OCI-LY3 (cell line): ENCODE measurements at regions not wholly inside any gene's neighbourhood (a gene's known extent, or its start where the extent isn't known, plus 50 kb on each side); places are given as distances from the start of the nearest gene placed in this dataset.

Experiments
- H2AFZ ChIP-seq: fragments of 200-600, 300-600 bp; shearing (Covaris generic); 2 replicates; pipeline ENCODE4 v1.6.0; 2014; ENCODE audit warnings: antibody characterized with exemption, low read depth, low read length
- H3K27ac ChIP-seq: fragments of 200-600, 300-600 bp; sonication (generic); 2 replicates; pipeline ENCODE4 v1.5.1; 2014; ENCODE audit warnings: mild to moderate bottlenecking, low read length, moderate library complexity, mixed read lengths
- H3K27me3 ChIP-seq: fragments of 200-600, 300-600 bp; sonication (generic); 2 replicates; pipeline ENCODE4 v1.6.1; 2014; ENCODE audit warnings: low read depth, low read length, mixed read lengths
- H3K36me3 ChIP-seq: fragments of 200-600, 300-600 bp; sonication (generic); replicated peaks from 2 replicates; pipeline ENCODE3; 2014; ENCODE audit warnings: low read depth, low read length, mixed read lengths
- H3K4me1 ChIP-seq: fragments of 300-600, 200-600 bp; sonication (generic); 2 replicates; pipeline ENCODE4 v1.6.1; 2014; ENCODE audit warnings: low read length, mixed read lengths
- H3K4me2 ChIP-seq: fragments of 200-600, 300-600 bp; sonication (generic); 2 replicates; pipeline ENCODE4 v1.6.1; 2014; ENCODE audit warnings: low read length, mixed read lengths
- H3K4me3 ChIP-seq: fragments of 300-600, 200-600 bp; sonication (generic); 2 replicates; pipeline ENCODE4 v1.5.1; 2014; ENCODE audit warnings: antibody characterized with exemption, mild to moderate bottlenecking, low read length, moderate library complexity
- H3K79me2 ChIP-seq: fragments of 300-600, 200-600 bp; shearing (Covaris generic); 2 replicates; pipeline ENCODE4 v1.6.1; 2014; ENCODE audit warnings: mild to moderate bottlenecking, low read length, mixed read lengths
- H3K9ac ChIP-seq: fragments of 300-600, 200-600 bp; shearing (Covaris generic); 2 replicates; pipeline ENCODE4 v1.6.0; 2014; ENCODE audit warnings: mild to moderate bottlenecking, low read length, moderate library complexity
- H3K9me3 ChIP-seq: fragments of 200-600, 300-600 bp; shearing (Covaris generic); 2 replicates; pipeline ENCODE4 v1.6.1; 2014; ENCODE audit warnings: low read length, mixed read lengths; ENCODE audit not compliant: insufficient read depth
- H4K20me1 ChIP-seq: fragments of 200-600, 300-600 bp; sonication (generic); 2 replicates; pipeline ENCODE4 v1.6.1; 2016; ENCODE audit warnings: low read length, mixed read lengths; ENCODE audit not compliant: insufficient read depth
- CTCF ChIP-seq: fragments of 200-600, 300-600 bp; sonication (generic); IDR thresholded peaks from 2 replicates; pipeline ENCODE4 v1.5.1; 2014; ENCODE audit warnings: antibody characterized with exemption, low read length, low read depth
- EZH2phosphoT487 ChIP-seq: fragments of 200-600 bp; shearing (Covaris generic); IDR thresholded peaks from 2 replicates; pipeline ENCODE4 v1.6.1; 2018; ENCODE audit warnings: antibody characterized with exemption, mixed run types, low read depth

- Histone ChIP-seq H3K36me3 (no peaks in the 10 kb centered on the region), H3K4me3 (no peak overlapping the region), H3K9ac (no peak overlapping the region), H3K27ac (no peak overlapping the region), H3K27me3 (peaks cover 4% of the 10 kb centered on the region; the same call in 1 of the 2 replicates), H3K9me3 (no peaks in the 10 kb centered on the region), H3K4me2 (no peak overlapping the region), H3K79me2 (no peaks in the 10 kb centered on the region), H2AFZ (no peak overlapping the region), H4K20me1 (no peaks in the 10 kb centered on the region), H3K4me1 (peaks cover 10% of the 10 kb centered on the region)
- TF ChIP-seq EZH2phosphoT487 (no peak), CTCF (no peak)
Measured at GRCh38 chr12:97342130-97342529, 120.5 kb upstream of the RMST start.

- no peak overlapping the region for H3K9ac ChIP-seq
Measured at GRCh38 chr12:97347956-97348355, 114.6 kb upstream of the RMST start.

GRCh38 chr12:97358361-97358760, 104.2 kb upstream of the RMST start:
- Histone ChIP-seq H3K9ac (no peak overlapping the region), H3K4me2 (no peak overlapping the region), H3K4me1 (no peaks in the 10 kb centered on the region), H3K9me3 (no peaks in the 10 kb centered on the region), H3K27me3 (no peaks in the 10 kb centered on the region), H3K36me3 (no peaks in the 10 kb centered on the region), H3K27ac (no peak overlapping the region), H2AFZ (no peak overlapping the region), H3K79me2 (no peaks in the 10 kb centered on the region), H3K4me3 (no peak overlapping the region), H4K20me1 (no peaks in the 10 kb centered on the region)
- no peak for TF ChIP-seq EZH2phosphoT487
- TF ChIP-seq CTCF: no peak

More at GRCh38 chr12:97347956-97348355, 114.6 kb upstream of the RMST start:
- TF ChIP-seq EZH2phosphoT487 (no peak), CTCF (no peak)
- Histone ChIP-seq H3K4me1 (no peaks in the 10 kb centered on the region), H3K27ac (no peak overlapping the region), H3K9me3 (no peaks in the 10 kb centered on the region), H3K4me3 (no peak overlapping the region), H2AFZ (no peak overlapping the region), H4K20me1 (no peaks in the 10 kb centered on the region), H3K36me3 (no peaks in the 10 kb centered on the region), H3K79me2 (no peaks in the 10 kb centered on the region), H3K4me2 (no peak overlapping the region), H3K27me3 (no peaks in the 10 kb centered on the region)

GRCh38 chr12:97359021-97359690, 103.4 kb upstream of the RMST start:
- Histone ChIP-seq H3K27ac (no peak overlapping the region), H3K4me2 (no peak overlapping the region)

More at GRCh38 chr12:97359021-97359690, 103.4 kb upstream of the RMST start:
- Histone ChIP-seq H3K4me1 (no peaks in the 10 kb centered on the region), H2AFZ (no peak overlapping the region), H3K9ac (no peak overlapping the region), H3K9me3 (no peaks in the 10 kb centered on the region), H3K36me3 (no peaks in the 10 kb centered on the region), H3K4me3 (no peak overlapping the region), H3K27me3 (no peaks in the 10 kb centered on the region), H4K20me1 (no peaks in the 10 kb centered on the region), H3K79me2 (no peaks in the 10 kb centered on the region)
- TF ChIP-seq CTCF (no peak), EZH2phosphoT487 (no peak)
